ENCODE measurements at regions not wholly inside any gene's neighbourhood (a gene's known extent, or its start where the extent isn't known, plus 50 kb on each side); places are given as distances from the start of the nearest gene placed in this dataset.

DNA sequence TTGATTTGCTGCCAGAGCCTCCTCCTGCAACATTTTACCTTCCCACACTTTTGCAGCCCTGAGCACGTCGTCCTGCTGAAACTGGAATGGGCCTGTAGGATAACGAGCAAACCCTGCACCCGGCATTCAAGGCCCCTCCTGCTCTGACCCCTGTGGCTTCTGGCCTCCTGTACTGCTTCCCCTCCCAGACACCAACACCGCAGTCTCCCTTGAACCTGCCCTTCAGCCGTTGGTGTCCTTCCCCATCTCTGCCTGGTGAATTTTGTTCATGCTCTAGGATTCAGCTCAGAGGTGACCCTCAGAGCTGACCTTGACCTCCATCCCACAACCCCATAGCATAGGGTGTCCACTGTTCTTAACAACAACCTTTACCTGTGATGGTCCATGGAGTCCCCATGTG, 535.1 kb downstream of the MATN1 start:
- DNase-seq (ENCODE audit: low read depth in 3 of 3), result no peak

DNA sequence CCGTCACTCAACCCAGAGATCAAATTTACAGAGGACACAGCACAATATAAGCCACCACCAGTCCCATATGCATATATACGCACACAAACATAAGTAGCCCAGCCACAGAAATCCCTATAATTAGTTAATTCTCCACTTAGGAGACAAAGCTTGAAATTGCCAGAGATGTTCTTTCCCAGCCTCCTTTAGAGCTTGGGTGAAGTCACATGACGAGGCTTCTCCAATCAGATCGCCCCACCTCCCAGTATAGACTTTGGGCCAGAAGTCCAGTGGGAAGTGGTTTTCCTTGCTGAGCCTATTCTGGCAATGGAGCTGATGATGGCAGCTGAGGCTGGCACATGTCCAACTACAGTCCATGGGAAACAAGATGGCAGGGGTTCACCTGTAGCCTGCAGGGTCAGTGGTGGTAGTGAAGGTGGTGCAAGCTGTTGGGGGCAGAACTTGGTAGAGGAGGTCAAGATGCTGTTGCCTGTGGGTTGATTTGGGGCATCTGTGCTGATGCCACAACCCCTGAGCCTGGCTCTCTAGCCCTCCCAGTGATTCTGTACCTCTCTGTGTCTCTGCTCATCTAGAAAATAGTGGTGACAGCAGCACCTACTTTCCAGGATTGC, 535.9 kb downstream of the MATN1 start:
- no peak for DNase-seq (ENCODE audit: low read depth in 3 of 3)

- DNase-seq (ENCODE audit: low read depth in 3 of 3), result no peak
Measured at GRCh38 chr1:30186586-30186985, 536.8 kb downstream of the MATN1 start.

DNA sequence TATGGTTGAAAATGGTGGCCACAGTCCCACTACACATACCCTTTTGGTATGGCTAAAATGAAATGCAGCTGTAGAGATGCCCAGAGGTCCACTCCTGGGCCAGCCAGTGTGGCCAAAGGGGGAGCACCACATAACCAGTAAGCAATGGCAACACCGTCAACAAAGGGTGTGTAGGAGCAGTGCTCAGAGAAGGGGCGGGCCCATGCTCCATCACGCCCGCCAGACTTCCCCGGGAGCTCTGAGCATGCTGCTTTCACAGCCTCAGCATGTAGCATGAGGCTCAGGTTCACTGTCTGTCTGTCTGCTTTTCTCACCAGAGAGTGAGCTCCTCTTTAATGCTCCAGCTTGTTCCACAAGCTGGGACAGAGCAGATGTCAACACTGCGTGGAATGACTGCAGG, 537.6 kb downstream of the MATN1 start:
- DNase-seq (ENCODE audit: low read depth in 3 of 3), result no peak

GRCh38 chr1:30185313-30185712, 538.1 kb downstream of the MATN1 start:
- DNase-seq (ENCODE audit: low read depth in 3 of 3), result no peak

DNA sequence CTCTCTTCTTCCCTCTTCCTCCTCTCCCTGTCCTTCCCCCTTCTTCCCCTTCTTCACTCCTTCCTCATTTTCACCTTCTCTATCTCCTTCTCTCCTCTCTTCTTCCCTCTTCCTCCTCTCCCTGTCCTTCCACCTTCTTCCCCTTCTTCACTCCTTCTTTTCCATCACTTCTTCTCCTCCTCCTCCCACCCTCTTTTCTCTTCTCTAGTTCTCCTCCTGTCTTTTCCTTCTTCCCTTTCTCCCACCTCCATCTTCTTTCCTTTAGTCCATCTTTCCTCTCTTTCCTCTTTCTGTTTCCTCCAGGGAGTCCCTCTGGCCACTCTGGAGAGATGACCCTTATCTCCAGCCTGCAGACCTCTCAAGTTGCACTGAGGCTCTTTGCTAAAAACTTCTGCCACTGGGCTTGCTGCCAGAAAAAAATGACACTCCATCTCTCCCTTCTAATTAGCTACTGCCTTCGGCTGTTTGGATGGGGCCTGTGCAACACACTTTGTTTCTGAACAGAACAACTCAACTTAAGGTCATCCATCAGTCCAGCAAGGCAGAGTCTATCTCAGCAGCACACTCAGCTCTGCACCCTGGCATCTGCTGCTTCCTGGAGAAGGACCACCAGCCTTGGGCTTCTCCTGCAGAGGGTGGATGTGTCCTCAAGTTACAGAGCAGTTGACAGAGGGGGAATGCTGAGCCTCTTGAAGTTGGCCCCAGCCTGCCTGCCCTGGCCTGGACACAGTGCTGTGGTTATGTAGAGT, 538.8 kb downstream of the MATN1 start:
- DNase-seq (ENCODE audit: low read depth in 3 of 3), result no peak

- no peak for DNase-seq (ENCODE audit: low read depth in 3 of 3)
Measured at GRCh38 chr1:30183895-30184294, 539.5 kb downstream of the MATN1 start.

- no peak for DNase-seq (ENCODE audit: low read depth in 3 of 3)
Measured at GRCh38 chr1:30183006-30183405, 540.4 kb downstream of the MATN1 start.

- no peak for DNase-seq (ENCODE audit: low read depth in 3 of 3)
Measured at GRCh38 chr1:30179942-30180543, 543.3 kb downstream of the MATN1 start.

DNA sequence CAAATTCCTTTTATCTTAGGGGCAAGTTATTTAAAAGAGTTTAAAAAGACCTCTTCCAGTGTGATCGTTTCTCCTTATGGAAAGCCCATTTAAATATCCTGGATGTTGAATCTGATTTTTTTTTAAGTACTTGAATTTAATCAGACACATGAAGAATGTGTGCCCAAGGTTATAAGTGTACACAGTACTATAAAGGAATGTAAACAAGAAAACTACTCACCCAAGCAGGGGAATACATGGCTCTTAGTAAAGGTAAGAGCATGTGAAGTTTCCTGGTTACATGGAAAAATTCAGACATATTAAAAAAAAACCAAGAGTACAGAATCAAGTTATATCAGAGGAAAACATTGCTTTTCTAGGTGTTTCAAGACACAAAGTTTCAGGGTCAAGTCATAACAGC, 546.9 kb downstream of the MATN1 start:
- no peak for DNase-seq (ENCODE audit: low read depth in 3 of 3)

GRCh38 chr1:30174499-30174898, 548.9 kb downstream of the MATN1 start:
- DNase-seq (ENCODE audit: low read depth in 3 of 3), result no peak

GRCh38 chr1:30173560-30173959, 549.8 kb downstream of the MATN1 start:
- DNase-seq (ENCODE audit: low read depth in 3 of 3), result no peak

DNA sequence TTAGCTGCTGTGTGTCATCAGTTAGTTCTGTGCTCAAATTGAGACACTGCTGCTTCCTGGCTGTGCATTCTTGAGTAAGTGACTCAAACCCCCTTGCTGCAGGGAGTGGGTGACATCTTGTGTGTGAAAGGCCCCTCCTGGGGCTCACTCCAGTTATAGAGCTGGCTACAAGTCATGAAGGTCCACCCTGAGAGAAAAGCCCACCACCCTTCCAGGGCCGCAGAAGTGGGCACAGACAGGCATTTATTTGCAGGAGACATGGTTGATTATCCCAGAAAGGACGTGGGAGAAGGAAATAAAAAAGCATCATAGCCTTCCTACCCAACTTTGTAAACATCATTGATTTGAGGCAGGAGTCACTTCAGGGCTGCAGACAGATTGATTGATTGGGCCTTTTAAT, 550.6 kb downstream of the MATN1 start:
- no peak for DNase-seq (ENCODE audit: low read depth in 3 of 3)

DNA sequence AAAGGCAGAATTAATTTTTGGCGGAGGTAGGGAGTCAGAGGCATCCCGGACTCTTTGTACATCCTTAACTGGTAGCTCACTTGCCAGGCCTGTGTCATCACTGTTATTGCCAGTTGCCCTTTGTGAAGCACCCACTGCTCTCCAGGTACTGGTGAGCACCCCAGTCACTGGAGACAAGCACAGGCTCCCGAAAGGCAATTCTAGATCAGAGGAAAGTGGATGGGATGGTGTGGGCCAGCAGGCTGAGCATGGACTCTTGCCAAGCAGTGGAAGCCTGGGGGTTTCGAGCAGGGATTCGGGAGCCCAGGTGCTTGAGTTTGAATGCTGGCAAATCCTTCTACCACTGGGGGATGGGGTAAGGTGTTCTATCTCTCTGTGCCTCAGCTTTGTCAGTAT, 551.1 kb downstream of the MATN1 start:
- DNase-seq (ENCODE audit: low read depth in 3 of 3), result no peak

- DNase-seq (ENCODE audit: low read depth in 3 of 3), result no peak
Measured at GRCh38 chr1:30171537-30172298, 551.7 kb downstream of the MATN1 start.

GRCh38 chr1:30169269-30169668, 554.1 kb downstream of the MATN1 start:
- no peak for DNase-seq (ENCODE audit: low read depth in 3 of 3)

- DNase-seq (ENCODE audit: low read depth in 3 of 3), result no peak
Measured at GRCh38 chr1:30166174-30166573, 557.2 kb downstream of the MATN1 start.

DNA sequence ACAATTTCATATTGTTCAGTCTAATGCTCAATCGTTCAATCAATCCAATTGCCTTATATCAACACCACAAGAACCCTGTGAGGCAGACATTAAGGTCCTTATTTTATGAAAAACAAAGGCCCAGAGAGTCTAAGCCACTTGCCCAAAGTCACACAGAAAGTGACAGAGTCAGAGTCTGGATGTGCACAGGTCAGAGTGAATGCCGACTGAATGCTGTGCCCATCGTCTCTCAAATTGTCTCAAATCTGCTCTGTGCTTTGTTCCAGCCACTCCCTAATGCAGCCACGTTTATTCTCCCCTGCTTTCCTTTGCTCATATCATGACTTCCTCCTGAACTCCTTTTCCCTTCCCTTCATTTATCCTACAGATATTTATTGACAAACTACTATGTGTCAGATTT, 558.3 kb downstream of the MATN1 start:
- DNase-seq (ENCODE audit: low read depth in 3 of 3), result no peak

GRCh38 chr1:30164693-30165092, 558.7 kb downstream of the MATN1 start:
- DNase-seq (ENCODE audit: low read depth in 3 of 3), result no peak

GRCh38 chr1:30162565-30162964, 560.8 kb downstream of the MATN1 start:
- no peak for DNase-seq (ENCODE audit: low read depth in 3 of 3)

DNA sequence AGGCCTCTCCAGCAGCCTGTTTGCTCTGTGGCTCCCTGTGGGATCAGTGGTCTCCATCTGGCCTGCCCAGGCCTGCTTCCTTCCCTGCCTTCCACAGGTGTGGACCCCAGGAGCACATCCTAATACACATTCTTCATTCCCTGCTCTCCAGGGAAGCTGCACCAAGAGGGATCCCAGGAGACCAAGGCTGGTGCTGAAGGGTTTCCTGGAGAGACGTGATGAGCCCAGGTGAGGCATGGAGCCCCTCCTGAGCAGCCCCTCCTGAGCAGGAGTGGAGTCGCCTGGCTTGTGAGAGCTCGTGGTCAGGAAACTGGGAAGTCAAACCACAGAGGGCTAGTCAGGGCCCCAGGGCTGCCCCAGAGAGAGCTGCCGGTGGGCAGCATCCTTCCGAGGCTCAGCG, 561.4 kb downstream of the MATN1 start:
- DNase-seq (ENCODE audit: low read depth in 3 of 3), result no peak

DNA sequence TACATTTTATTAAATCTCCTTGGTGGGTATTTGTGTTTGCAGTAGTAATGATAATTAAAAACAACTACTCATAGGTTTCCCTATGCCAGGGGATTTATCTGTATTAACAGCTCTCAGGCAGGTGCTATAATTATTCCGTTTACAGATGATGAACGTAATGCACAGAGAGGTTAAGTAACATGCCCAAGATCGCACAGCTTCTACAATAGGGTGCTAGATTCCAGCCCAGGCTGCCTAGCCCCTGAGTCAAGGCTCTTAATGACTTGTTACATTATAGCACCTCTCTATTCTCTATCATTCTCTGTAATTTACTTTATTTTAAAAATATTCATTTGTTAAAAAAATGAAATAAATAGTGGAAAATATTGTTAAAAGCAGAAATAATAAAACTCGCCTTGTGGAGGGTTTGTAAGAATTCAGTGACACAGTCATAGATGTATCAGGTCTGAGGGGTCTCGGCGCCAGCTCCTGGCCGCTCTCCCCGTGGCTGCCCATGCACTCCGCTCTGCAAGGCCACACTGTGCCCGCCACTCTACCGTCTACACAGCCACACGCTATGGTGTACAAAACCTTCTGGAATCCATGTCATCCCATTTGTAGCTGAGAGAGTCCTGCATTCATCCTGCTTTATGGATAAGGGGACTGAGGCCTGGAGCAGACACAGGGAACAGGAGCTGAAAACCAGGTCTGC, 562.2 kb downstream of the MATN1 start:
- no peak for DNase-seq (ENCODE audit: low read depth in 3 of 3)

Measured in stimulated activated CD4-positive, alpha-beta T cell treated with anti-CD3 and anti-CD28 coated beads, TNF-alpha, amount 100 ng/mL, for 48 hours (primary cell).